ENCODE measurements at regions not wholly inside any gene's neighbourhood (a gene's known extent, or its start where the extent isn't known, plus 50 kb on each side); places are given as distances from the start of the nearest gene placed in this dataset.

DNA sequence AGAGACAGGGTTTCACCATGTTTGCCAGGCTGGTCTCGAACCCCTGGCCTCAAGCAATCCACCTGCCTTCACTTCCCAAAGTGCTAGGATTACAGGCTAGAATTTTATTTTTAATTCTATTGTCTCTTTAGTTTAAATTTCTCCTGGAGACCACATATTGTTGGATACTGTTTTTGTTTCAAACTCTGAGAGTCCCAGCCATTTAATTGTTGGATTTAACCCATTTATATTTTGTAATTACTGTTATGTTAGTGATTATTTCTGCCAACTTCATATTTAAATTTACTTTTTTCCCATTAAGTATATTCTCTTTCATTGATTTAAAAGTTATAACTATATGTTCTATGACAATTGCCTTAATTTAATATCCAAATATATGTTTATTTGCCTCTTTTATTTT is 185.6 kb downstream of the ZNF248 start:
- TF ChIP-seq ZZZ3 (CRISPR knock-in tag; IDR thresholded peaks at IDR 0.05; ENCODE audit: borderline replicate concordance) (no peak), NCOA5 (CRISPR knock-in tag; IDR thresholded peaks at IDR 0.05) (no peak), KLF16 (CRISPR knock-in tag; IDR thresholded peaks at IDR 0.05) (no peak), CBX5 (CRISPR knock-in tag; IDR thresholded peaks at IDR 0.05; ENCODE audit: borderline replicate concordance) (no peak), ONECUT2 (CRISPR knock-in tag; IDR thresholded peaks at IDR 0.05) (no peak), TBX2 (CRISPR knock-in tag; IDR thresholded peaks at IDR 0.05; ENCODE audit: borderline replicate concordance) (no peak), NFIC (IDR thresholded peaks at IDR 0.05; ENCODE audit: low read length) (no peak), NR2F1 (CRISPR knock-in tag; IDR thresholded peaks at IDR 0.05) (no peak), TBX3 (IDR thresholded peaks at IDR 0.05; ENCODE audit: borderline replicate concordance) (no peak), PHF5A (CRISPR knock-in tag; IDR thresholded peaks at IDR 0.05; ENCODE audit: low read depth, unreplicated experiment) (no peak), SP140L (CRISPR knock-in tag; IDR thresholded peaks at IDR 0.05; ENCODE audit: borderline replicate concordance) (no peak)
- TF ChIP-seq, protein P1, sequence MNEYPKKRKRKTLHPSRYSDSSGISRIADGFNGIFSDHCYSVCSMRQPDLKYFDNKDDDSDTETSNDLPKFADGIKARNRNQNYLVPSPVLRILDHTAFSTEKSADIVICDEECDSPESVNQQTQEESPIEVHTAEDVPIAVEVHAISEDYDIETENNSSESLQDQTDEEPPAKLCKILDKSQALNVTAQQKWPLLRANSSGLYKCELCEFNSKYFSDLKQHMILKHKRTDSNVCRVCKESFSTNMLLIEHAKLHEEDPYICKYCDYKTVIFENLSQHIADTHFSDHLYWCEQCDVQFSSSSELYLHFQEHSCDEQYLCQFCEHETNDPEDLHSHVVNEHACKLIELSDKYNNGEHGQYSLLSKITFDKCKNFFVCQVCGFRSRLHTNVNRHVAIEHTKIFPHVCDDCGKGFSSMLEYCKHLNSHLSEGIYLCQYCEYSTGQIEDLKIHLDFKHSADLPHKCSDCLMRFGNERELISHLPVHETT (CRISPR knock-in tag; conservative IDR thresholded peaks at IDR 0.05), result no peak
- TF ChIP-seq, protein P2, sequence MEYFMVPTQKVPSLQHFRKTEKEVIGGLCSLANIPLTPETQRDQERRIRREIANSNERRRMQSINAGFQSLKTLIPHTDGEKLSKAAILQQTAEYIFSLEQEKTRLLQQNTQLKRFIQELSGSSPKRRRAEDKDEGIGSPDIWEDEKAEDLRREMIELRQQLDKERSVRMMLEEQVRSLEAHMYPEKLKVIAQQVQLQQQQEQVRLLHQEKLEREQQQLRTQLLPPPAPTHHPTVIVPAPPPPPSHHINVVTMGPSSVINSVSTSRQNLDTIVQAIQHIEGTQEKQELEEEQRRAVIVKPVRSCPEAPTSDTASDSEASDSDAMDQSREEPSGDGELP (IDR thresholded peaks at IDR 0.05; ENCODE audit: borderline replicate concordance, low read depth), result no peak
- TF ChIP-seq, protein P3, sequence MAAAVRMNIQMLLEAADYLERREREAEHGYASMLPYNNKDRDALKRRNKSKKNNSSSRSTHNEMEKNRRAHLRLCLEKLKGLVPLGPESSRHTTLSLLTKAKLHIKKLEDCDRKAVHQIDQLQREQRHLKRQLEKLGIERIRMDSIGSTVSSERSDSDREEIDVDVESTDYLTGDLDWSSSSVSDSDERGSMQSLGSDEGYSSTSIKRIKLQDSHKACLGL (CRISPR knock-in tag; IDR thresholded peaks at IDR 0.05), result no peak

Measured in HepG2 (cell line).